ENCODE measurements at regions not wholly inside any gene's neighbourhood (a gene's known extent, or its start where the extent isn't known, plus 50 kb on each side); places are given as distances from the start of the nearest gene placed in this dataset.

- DNase-seq (ENCODE audit: low read depth), result no peak
Observed at GRCh38 chr15:85307687-85308045, 72.7 kb upstream of the AKAP13 start.

GRCh38 chr15:85311647-85312046 lies 68.8 kb upstream of the AKAP13 start:
- no peak for DNase-seq (ENCODE audit: low read depth)

- no peak for DNase-seq (ENCODE audit: low read depth)
Observed at GRCh38 chr15:85312486-85312885, 67.9 kb upstream of the AKAP13 start.

- DNase-seq (ENCODE audit: low read depth), result no peak
Observed at GRCh38 chr15:85312929-85313331, 67.5 kb upstream of the AKAP13 start.

- no peak for DNase-seq (ENCODE audit: low read depth)
Observed at GRCh38 chr15:85313339-85313738, 67.1 kb upstream of the AKAP13 start.

GRCh38 chr15:85314146-85314545 lies 66.3 kb upstream of the AKAP13 start:
- no peak for DNase-seq (ENCODE audit: low read depth)

- DNase-seq (ENCODE audit: low read depth), result no peak
Observed at GRCh38 chr15:85314633-85315032, 65.8 kb upstream of the AKAP13 start.

- DNase-seq (ENCODE audit: low read depth), result no peak
Observed at GRCh38 chr15:85316244-85316934, 64.0 kb upstream of the AKAP13 start.

GRCh38 chr15:85318048-85318731 lies 62.2 kb upstream of the AKAP13 start:
- DNase-seq (ENCODE audit: low read depth), result no peak

- DNase-seq (ENCODE audit: low read depth), result no peak
Observed at GRCh38 chr15:85318732-85319076, 61.7 kb upstream of the AKAP13 start.

GRCh38 chr15:85324202-85324601 lies 56.2 kb upstream of the AKAP13 start:
- DNase-seq (ENCODE audit: low read depth), result no peak

GRCh38 chr15:85325834-85326233 lies 54.6 kb upstream of the AKAP13 start:
- DNase-seq (ENCODE audit: low read depth), result no peak

- DNase-seq (ENCODE audit: low read depth), result no peak
Observed at GRCh38 chr15:85326291-85326690, 54.1 kb upstream of the AKAP13 start.

- no peak for DNase-seq (ENCODE audit: low read depth)
Observed at GRCh38 chr15:85327820-85328219, 52.6 kb upstream of the AKAP13 start.

- no peak for DNase-seq (ENCODE audit: low read depth)
Observed at GRCh38 chr15:85329561-85330422, 50.6 kb upstream of the AKAP13 start.

All from stimulated activated CD8-positive, alpha-beta memory T cell treated with anti-CD3 and anti-CD28 coated beads, Interleukin-7, amount 100 ng/mL, for 24 hours (primary cell).